ENCODE measurements at regions not wholly inside any gene's neighbourhood (a gene's known extent, or its start where the extent isn't known, plus 50 kb on each side); places are given as distances from the start of the nearest gene placed in this dataset.
A peak's percentile ranks its signal among the peaks of the same experiment; 100 is the strongest.
"Not testable (repeated sequence)": the region's sequence is repeated elsewhere in the genome, so short reads cannot be mapped to it uniquely, and the experiment has no call there.

- Mint-ChIP-seq H3K27me3 (peaks cover 0 to 8% of the 10 kb centered on the region in 2 donors), H3K4me1 (no peaks in the 10 kb centered on the region), H3K27ac (no peak overlapping the region), H3K36me3 (no peaks in the 10 kb centered on the region), H3K4me3 (no peak overlapping the region), H3K9me3 (peaks cover 0 to 2% (median 0%) of the 10 kb centered on the region in 5 donors)
- POLR2A ChIA-PET = no interaction called here
- Histone ChIP-seq H3K9me3 (ENCODE audit: low read length) (no peaks in the 10 kb centered on the region), H3K36me3 (ENCODE audit: insufficient read depth, low read length) (no peaks in the 10 kb centered on the region), H3K4me3 (ENCODE audit: low read length) (no peak overlapping the region), H3K27ac (ENCODE audit: low read depth, low read length) (no peak overlapping the region), H3K27me3 (ENCODE audit: insufficient read depth, low read length, poor library complexity, severe bottlenecking) (no peaks in the 10 kb centered on the region), H3K4me1 (ENCODE audit: insufficient read depth, low read length) (no peaks in the 10 kb centered on the region)
- CTCF ChIA-PET = no interaction called here
- DNase-seq = no peak
Measured at GRCh38 chr9:73280113-73280512, 128.4 kb downstream of the ANXA1 start.

GRCh38 chr9:73284377-73284776, 132.7 kb downstream of the ANXA1 start:
- Mint-ChIP-seq H3K27me3 (peaks cover 0 to 8% of the 10 kb centered on the region in 2 donors), H3K4me1 (no peaks in the 10 kb centered on the region), H3K36me3 (no peaks in the 10 kb centered on the region), H3K27ac (no peak overlapping the region), H3K4me3 (no peak overlapping the region), H3K9me3 (no peaks in the 10 kb centered on the region)
- Histone ChIP-seq H3K9me3 (ENCODE audit: low read length) (no peaks in the 10 kb centered on the region), H3K27me3 (ENCODE audit: insufficient read depth, low read length, poor library complexity, severe bottlenecking) (no peaks in the 10 kb centered on the region), H3K27ac (ENCODE audit: low read depth, low read length) (no peak overlapping the region), H3K4me3 (ENCODE audit: low read length) (no peak overlapping the region), H3K4me1 (ENCODE audit: insufficient read depth, low read length) (no peaks in the 10 kb centered on the region), H3K36me3 (ENCODE audit: insufficient read depth, low read length) (no peaks in the 10 kb centered on the region)
- no peak for DNase-seq
- ChIA-PET CTCF (no interaction called here), POLR2A (no interaction called here)

GRCh38 chr9:73294336-73294735, 142.7 kb downstream of the ANXA1 start:
- Mint-ChIP-seq H3K27me3 (peaks cover 0 to 2% of the 10 kb centered on the region in 2 donors), H3K4me3 (no peak overlapping the region), H3K4me1 (no peaks in the 10 kb centered on the region), H3K36me3 (no peaks in the 10 kb centered on the region), H3K27ac (no peak overlapping the region), H3K9me3 (peaks cover 0 to 7% (median 4%) of the 10 kb centered on the region in 5 donors)
- Histone ChIP-seq H3K4me1 (ENCODE audit: insufficient read depth, low read length) (no peaks in the 10 kb centered on the region), H3K27me3 (ENCODE audit: insufficient read depth, low read length, poor library complexity, severe bottlenecking) (no peaks in the 10 kb centered on the region), H3K4me3 (ENCODE audit: low read length) (no peak overlapping the region), H3K36me3 (ENCODE audit: insufficient read depth, low read length) (no peaks in the 10 kb centered on the region), H3K9me3 (ENCODE audit: low read length) (no peaks in the 10 kb centered on the region), H3K27ac (ENCODE audit: low read depth, low read length) (no peak overlapping the region)
- CTCF ChIA-PET = no interaction called here
- POLR2A ChIA-PET = no interaction called here
- DNase-seq = no peak

- DNase-seq = no peak
- no peak overlapping the region for H3K27ac Mint-ChIP-seq
- POLR2A ChIA-PET = no interaction called here
- Histone ChIP-seq H3K27me3 (ENCODE audit: insufficient read depth, low read length, poor library complexity, severe bottlenecking) (no peaks in the 10 kb centered on the region), H3K9me3 (ENCODE audit: low read length) (no peaks in the 10 kb centered on the region), H3K36me3 (ENCODE audit: insufficient read depth, low read length) (no peaks in the 10 kb centered on the region), H3K4me1 (ENCODE audit: insufficient read depth, low read length) (no peaks in the 10 kb centered on the region), H3K4me3 (ENCODE audit: low read length) (no peak overlapping the region), H3K27ac (ENCODE audit: low read depth, low read length) (no peak overlapping the region)
- no peaks in the 10 kb centered on the region for H3K27me3 Mint-ChIP-seq
- no peaks in the 10 kb centered on the region for H3K36me3 Mint-ChIP-seq
- H3K4me3 Mint-ChIP-seq = no peak overlapping the region
- peaks cover 0 to 4% (median 0%) of the 10 kb centered on the region in 5 donors for H3K9me3 Mint-ChIP-seq
- H3K4me1 Mint-ChIP-seq = no peaks in the 10 kb centered on the region
- CTCF ChIA-PET = no interaction called here
Measured at GRCh38 chr9:73325983-73326382, 174.3 kb downstream of the ANXA1 start.

GRCh38 chr9:73327149-73327548, 175.5 kb downstream of the ANXA1 start:
- Mint-ChIP-seq H3K27me3 (no peaks in the 10 kb centered on the region), H3K27ac (no peak overlapping the region), H3K9me3 (peaks cover 0 to 4% (median 0%) of the 10 kb centered on the region in 5 donors), H3K4me1 (no peaks in the 10 kb centered on the region), H3K4me3 (no peak overlapping the region), H3K36me3 (no peaks in the 10 kb centered on the region)
- Histone ChIP-seq H3K27me3 (ENCODE audit: insufficient read depth, low read length, poor library complexity, severe bottlenecking) (no peaks in the 10 kb centered on the region), H3K4me3 (ENCODE audit: low read length) (no peak overlapping the region), H3K27ac (ENCODE audit: low read depth, low read length) (no peak overlapping the region), H3K36me3 (ENCODE audit: insufficient read depth, low read length) (no peaks in the 10 kb centered on the region), H3K9me3 (ENCODE audit: low read length) (no peaks in the 10 kb centered on the region), H3K4me1 (ENCODE audit: insufficient read depth, low read length) (no peaks in the 10 kb centered on the region)
- POLR2A ChIA-PET = no interaction called here
- CTCF ChIA-PET = no interaction called here
- DNase-seq = no peak

DNA sequence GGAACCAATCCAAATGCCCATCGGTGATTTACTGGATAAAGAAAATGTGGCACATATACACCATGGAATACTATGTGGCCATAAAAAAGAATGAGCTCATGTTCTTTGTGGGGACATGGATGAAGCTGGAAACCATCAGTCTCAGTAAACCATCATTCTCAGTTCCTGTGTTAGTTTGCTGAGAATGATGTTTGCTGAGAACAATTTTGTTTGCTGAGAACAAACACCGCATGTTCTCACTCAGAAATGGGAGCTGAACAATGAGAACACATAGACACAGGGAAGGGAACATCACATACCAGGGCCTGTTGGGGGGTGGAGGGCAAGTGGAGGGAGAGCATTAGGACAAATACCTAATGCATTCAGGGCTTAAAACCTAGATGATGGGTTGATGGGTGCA, 185.5 kb downstream of the ANXA1 start:
- H3K4me3 Mint-ChIP-seq; CTCF ChIA-PET; POLR2A ChIA-PET; H3K9me3 Mint-ChIP-seq; H3K4me3 ChIP-seq (ENCODE audit: low read length); H3K36me3 ChIP-seq (ENCODE audit: insufficient read depth, low read length); H3K4me1 Mint-ChIP-seq; H3K4me1 ChIP-seq (ENCODE audit: insufficient read depth, low read length); H3K27ac ChIP-seq (ENCODE audit: low read depth, low read length); DNase-seq; H3K9me3 ChIP-seq (ENCODE audit: low read length); H3K36me3 Mint-ChIP-seq; H3K27me3 Mint-ChIP-seq; H3K27me3 ChIP-seq (ENCODE audit: insufficient read depth, low read length, poor library complexity, severe bottlenecking): not testable (repeated sequence)
- peak overlapping the region in 1 of 8 donors; percentile 38 for H3K27ac Mint-ChIP-seq

DNA sequence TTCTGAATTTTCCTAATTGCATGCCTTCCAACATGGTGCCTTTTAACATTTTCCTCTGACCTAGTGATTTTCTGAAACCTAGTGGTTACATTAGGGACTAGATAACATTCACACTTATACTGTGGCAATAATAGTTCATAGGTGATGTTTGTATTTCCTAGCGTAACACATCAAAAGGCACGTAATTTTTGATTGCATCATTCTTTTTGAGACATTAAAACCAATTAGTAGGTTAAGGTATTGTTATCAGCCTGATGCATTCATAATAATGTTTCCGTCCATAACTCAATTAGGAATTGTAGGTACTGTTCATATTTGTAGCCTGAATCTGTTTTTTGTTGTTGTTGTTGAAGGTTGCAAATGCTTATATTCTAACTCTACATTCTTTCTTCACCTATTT, 192.4 kb downstream of the ANXA1 start:
- H3K36me3 Mint-ChIP-seq = no peaks in the 10 kb centered on the region
- no peak for DNase-seq
- H3K4me3 Mint-ChIP-seq = no peak overlapping the region
- no peaks in the 10 kb centered on the region for H3K27me3 ChIP-seq (ENCODE audit: insufficient read depth, low read length, poor library complexity, severe bottlenecking)
- H3K36me3 ChIP-seq (ENCODE audit: insufficient read depth, low read length) = no peaks in the 10 kb centered on the region
- no peaks in the 10 kb centered on the region for H3K9me3 ChIP-seq (ENCODE audit: low read length)
- no peaks in the 10 kb centered on the region for H3K4me1 Mint-ChIP-seq
- H3K27ac Mint-ChIP-seq = no peak overlapping the region
- no peak overlapping the region for H3K27ac ChIP-seq (ENCODE audit: low read depth, low read length)
- no peak overlapping the region for H3K4me3 ChIP-seq (ENCODE audit: low read length)
- H3K4me1 ChIP-seq (ENCODE audit: insufficient read depth, low read length) = no peaks in the 10 kb centered on the region
- ChIA-PET CTCF (no interaction called here), POLR2A (no interaction called here)
- H3K9me3 Mint-ChIP-seq = no peaks in the 10 kb centered on the region
- no peaks in the 10 kb centered on the region for H3K27me3 Mint-ChIP-seq

GRCh38 chr9:73347123-73347522, 195.5 kb downstream of the ANXA1 start:
- Mint-ChIP-seq H3K27me3 (no peaks in the 10 kb centered on the region), H3K4me3 (no peak overlapping the region), H3K27ac (no peak overlapping the region), H3K36me3 (no peaks in the 10 kb centered on the region), H3K9me3 (no peaks in the 10 kb centered on the region), H3K4me1 (no peaks in the 10 kb centered on the region)
- H3K4me3 ChIP-seq (ENCODE audit: low read length) = no peak overlapping the region
- no peak overlapping the region for H3K27ac ChIP-seq (ENCODE audit: low read depth, low read length)
- H3K36me3 ChIP-seq (ENCODE audit: insufficient read depth, low read length) = no peaks in the 10 kb centered on the region
- H3K9me3 ChIP-seq (ENCODE audit: low read length) = no peaks in the 10 kb centered on the region
- H3K4me1 ChIP-seq (ENCODE audit: insufficient read depth, low read length) = no peaks in the 10 kb centered on the region
- POLR2A ChIA-PET = no interaction called here
- H3K27me3 ChIP-seq (ENCODE audit: insufficient read depth, low read length, poor library complexity, severe bottlenecking) = no peaks in the 10 kb centered on the region
- CTCF ChIA-PET = no interaction called here
- DNase-seq = no peak

- no peaks in the 10 kb centered on the region for H3K9me3 Mint-ChIP-seq
- no peak overlapping the region for H3K27ac Mint-ChIP-seq
- ChIA-PET POLR2A (no interaction called here), CTCF (no interaction called here)
- no peaks in the 10 kb centered on the region for H3K27me3 Mint-ChIP-seq
- Histone ChIP-seq H3K27me3 (ENCODE audit: insufficient read depth, low read length, poor library complexity, severe bottlenecking) (no peaks in the 10 kb centered on the region), H3K36me3 (ENCODE audit: insufficient read depth, low read length) (no peaks in the 10 kb centered on the region), H3K27ac (ENCODE audit: low read depth, low read length) (no peak overlapping the region), H3K9me3 (ENCODE audit: low read length) (no peaks in the 10 kb centered on the region), H3K4me3 (ENCODE audit: low read length) (no peak overlapping the region), H3K4me1 (ENCODE audit: insufficient read depth, low read length) (no peaks in the 10 kb centered on the region)
- DNase-seq = no peak
- H3K4me3 Mint-ChIP-seq = no peak overlapping the region
- H3K36me3 Mint-ChIP-seq = no peaks in the 10 kb centered on the region
- H3K4me1 Mint-ChIP-seq = no peaks in the 10 kb centered on the region
Measured at GRCh38 chr9:73347720-73348119, 196.1 kb downstream of the ANXA1 start.
